HL-60 (cell line): ENCODE measurements at regions not wholly inside any gene's neighbourhood (a gene's known extent, or its start where the extent isn't known, plus 50 kb on each side); places are given as distances from the start of the nearest gene placed in this dataset.

Experiments used
- POLR2AphosphoS5 ChIP-seq: IDR thresholded peaks from 2 replicates; pipeline ENCODE4 v1.6.1; 2012; ENCODE audit warnings: low read depth
- SPI1 ChIP-seq: IDR thresholded peaks from 2 replicates; pipeline ENCODE4 v1.6.1; 2012; ENCODE audit warnings: low read depth, mild to moderate bottlenecking, borderline replicate concordance
- TF ChIP-seq, protein P1 (sequence below): IDR thresholded peaks from one replicate; pipeline ENCODE4 v1.5.1; 2011; ENCODE audit warnings: low read length, control low read depth, inconsistent platforms; ENCODE audit not compliant: insufficient read depth
- TF ChIP-seq, protein P2 (sequence below): IDR thresholded peaks from 2 replicates; pipeline ENCODE4 v1.6.1; 2012; ENCODE audit warnings: low read depth; ENCODE audit not compliant: insufficient replicate concordance

DNA sequence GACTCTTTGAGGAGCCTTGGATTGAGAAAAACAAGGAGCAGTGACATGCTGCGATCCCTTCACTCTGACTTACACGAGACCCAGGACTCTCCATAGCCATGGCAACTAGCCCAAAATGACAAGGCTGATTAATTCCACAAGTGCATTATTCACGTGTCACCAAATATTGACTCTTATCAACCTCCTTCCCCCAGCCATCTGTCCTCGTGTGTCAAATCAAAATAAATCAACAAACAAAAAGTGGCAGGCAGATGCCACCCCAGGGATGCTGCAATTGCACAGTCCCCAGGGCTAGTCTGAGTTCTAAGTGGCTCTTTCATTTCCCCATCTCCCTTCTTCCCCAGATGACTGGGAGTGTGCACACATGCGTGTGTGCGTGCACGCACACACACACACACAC is 104.9 kb downstream of the AQP9 start:
- no peak for TF ChIP-seq POLR2AphosphoS5
- TF ChIP-seq, protein P1, sequence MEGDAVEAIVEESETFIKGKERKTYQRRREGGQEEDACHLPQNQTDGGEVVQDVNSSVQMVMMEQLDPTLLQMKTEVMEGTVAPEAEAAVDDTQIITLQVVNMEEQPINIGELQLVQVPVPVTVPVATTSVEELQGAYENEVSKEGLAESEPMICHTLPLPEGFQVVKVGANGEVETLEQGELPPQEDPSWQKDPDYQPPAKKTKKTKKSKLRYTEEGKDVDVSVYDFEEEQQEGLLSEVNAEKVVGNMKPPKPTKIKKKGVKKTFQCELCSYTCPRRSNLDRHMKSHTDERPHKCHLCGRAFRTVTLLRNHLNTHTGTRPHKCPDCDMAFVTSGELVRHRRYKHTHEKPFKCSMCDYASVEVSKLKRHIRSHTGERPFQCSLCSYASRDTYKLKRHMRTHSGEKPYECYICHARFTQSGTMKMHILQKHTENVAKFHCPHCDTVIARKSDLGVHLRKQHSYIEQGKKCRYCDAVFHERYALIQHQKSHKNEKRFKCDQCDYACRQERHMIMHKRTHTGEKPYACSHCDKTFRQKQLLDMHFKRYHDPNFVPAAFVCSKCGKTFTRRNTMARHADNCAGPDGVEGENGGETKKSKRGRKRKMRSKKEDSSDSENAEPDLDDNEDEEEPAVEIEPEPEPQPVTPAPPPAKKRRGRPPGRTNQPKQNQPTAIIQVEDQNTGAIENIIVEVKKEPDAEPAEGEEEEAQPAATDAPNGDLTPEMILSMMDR: no peak
- TF ChIP-seq SPI1: no peak
- TF ChIP-seq, protein P2, sequence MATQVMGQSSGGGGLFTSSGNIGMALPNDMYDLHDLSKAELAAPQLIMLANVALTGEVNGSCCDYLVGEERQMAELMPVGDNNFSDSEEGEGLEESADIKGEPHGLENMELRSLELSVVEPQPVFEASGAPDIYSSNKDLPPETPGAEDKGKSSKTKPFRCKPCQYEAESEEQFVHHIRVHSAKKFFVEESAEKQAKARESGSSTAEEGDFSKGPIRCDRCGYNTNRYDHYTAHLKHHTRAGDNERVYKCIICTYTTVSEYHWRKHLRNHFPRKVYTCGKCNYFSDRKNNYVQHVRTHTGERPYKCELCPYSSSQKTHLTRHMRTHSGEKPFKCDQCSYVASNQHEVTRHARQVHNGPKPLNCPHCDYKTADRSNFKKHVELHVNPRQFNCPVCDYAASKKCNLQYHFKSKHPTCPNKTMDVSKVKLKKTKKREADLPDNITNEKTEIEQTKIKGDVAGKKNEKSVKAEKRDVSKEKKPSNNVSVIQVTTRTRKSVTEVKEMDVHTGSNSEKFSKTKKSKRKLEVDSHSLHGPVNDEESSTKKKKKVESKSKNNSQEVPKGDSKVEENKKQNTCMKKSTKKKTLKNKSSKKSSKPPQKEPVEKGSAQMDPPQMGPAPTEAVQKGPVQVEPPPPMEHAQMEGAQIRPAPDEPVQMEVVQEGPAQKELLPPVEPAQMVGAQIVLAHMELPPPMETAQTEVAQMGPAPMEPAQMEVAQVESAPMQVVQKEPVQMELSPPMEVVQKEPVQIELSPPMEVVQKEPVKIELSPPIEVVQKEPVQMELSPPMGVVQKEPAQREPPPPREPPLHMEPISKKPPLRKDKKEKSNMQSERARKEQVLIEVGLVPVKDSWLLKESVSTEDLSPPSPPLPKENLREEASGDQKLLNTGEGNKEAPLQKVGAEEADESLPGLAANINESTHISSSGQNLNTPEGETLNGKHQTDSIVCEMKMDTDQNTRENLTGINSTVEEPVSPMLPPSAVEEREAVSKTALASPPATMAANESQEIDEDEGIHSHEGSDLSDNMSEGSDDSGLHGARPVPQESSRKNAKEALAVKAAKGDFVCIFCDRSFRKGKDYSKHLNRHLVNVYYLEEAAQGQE: no peak
